ENCODE measurements at regions not wholly inside any gene's neighbourhood (a gene's known extent, or its start where the extent isn't known, plus 50 kb on each side); places are given as distances from the start of the nearest gene placed in this dataset.

- DNase-seq (ENCODE audit: low spot score), result no peak
Measured at GRCh38 chr5:42351956-42352355, 71.3 kb upstream of the GHR start.

GRCh38 chr5:42360056-42360455 lies 63.2 kb upstream of the GHR start:
- no peak for DNase-seq (ENCODE audit: low spot score)

- DNase-seq (ENCODE audit: low spot score), result no peak
Measured at GRCh38 chr5:42360616-42361314, 62.5 kb upstream of the GHR start.

GRCh38 chr5:42361315-42361688 lies 61.9 kb upstream of the GHR start:
- no peak for DNase-seq (ENCODE audit: low spot score)

- no peak for DNase-seq (ENCODE audit: low spot score)
Measured at GRCh38 chr5:42366051-42366450, 57.2 kb upstream of the GHR start.

All from mucosa of gallbladder (tissue), 1 donor.